B cell (primary cell): ENCODE measurements at regions not wholly inside any gene's neighbourhood (a gene's known extent, or its start where the extent isn't known, plus 50 kb on each side); places are given as distances from the start of the nearest gene placed in this dataset.

Experiments
- ATAC-seq: fragments of 200-7000 bp; cut with Tn5 transposase; one replicate; pipeline ENCODE4 v1.10.0; 2021; ENCODE audit warnings: low read depth, mild to moderate bottlenecking, moderate number of reproducible peaks, moderate library complexity
- CTCF ChIA-PET: fragments of 350-600 bp; sonication (Branson Sonifier 250); formaldehyde crosslinking; loops from one replicate; lab custom pipeline; 2021; ENCODE audit warnings: antibody characterized with exemption, inconsistent platforms; lab: Charles Lee
- POLR2A ChIA-PET: fragments of 350-600 bp; sonication (Branson Sonifier 250); formaldehyde crosslinking; loops from one replicate; lab custom pipeline; 2021; ENCODE audit warnings: antibody characterized with exemption; lab: Charles Lee
- DNase-seq: peaks from one replicate; pipeline ENCODE4 v3.0.0; 2013
- H2AFZ ChIP-seq: 2 replicates; pipeline ENCODE4 v1.6.1; 2012; ENCODE audit warnings: mild to moderate bottlenecking, low read depth, low read length; ENCODE audit not compliant: insufficient read depth, poor library complexity, severe bottlenecking
- H3K27ac ChIP-seq, 2 donors: 1 replicate in 1 of 2; 2 replicates in 1 of 2; pipeline ENCODE4 v1.5.1; 2012 to 2013; ENCODE audit warnings: low read length in 2 of 2, mild to moderate bottlenecking in 2 of 2, moderate library complexity in 1 of 2
- H3K27me3 ChIP-seq, 4 experiments: fragments of 200-600 bp in 1 of 4; sonication (generic) in 1 of 4; replicated peaks in 1 of 4; 1 replicate in 2 of 4; 2 replicates in 2 of 4; pipeline versions ENCODE4 v1.6.1 to v1.7.0; 2013 to 2016; ENCODE audit warnings: low read length in 3 of 4, mild to moderate bottlenecking in 2 of 4, mixed read lengths in 1 of 4, moderate library complexity in 1 of 4; ENCODE audit not compliant: insufficient read depth in 4 of 4, control insufficient read depth in 3 of 4; ENCODE audit errors: control extremely low read depth in 1 of 4
- H3K36me3 ChIP-seq, 2 experiments: replicated peaks in 1 of 2; 1 replicate in 1 of 2; 2 replicates in 1 of 2; pipeline versions ENCODE4 v1.6.1 to v1.7.1; 2013; ENCODE audit warnings: low read length in 1 of 2; ENCODE audit not compliant: insufficient read depth in 2 of 2, control insufficient read depth in 1 of 2; ENCODE audit errors: control extremely low read depth in 1 of 2, extremely low read depth in 1 of 2
- H3K4me1 ChIP-seq, 2 donors: fragments of 200-600 bp in 1 of 2; sonication (generic) in 1 of 2; 1 replicate in 1 of 2; 2 replicates in 1 of 2; pipeline versions ENCODE4 v1.5.1 to v1.6.1; 2013 to 2017; ENCODE audit warnings: low read length in 2 of 2; ENCODE audit not compliant: control insufficient read depth in 2 of 2, insufficient read depth in 2 of 2
- H3K4me2 ChIP-seq: replicated peaks from 2 replicates; pipeline ENCODE3; 2012; ENCODE audit warnings: mild to moderate bottlenecking, low read depth, low read length; ENCODE audit not compliant: poor library complexity, severe bottlenecking
- H3K4me3 ChIP-seq, 5 experiments: fragments of 200-600 bp in 1 of 5; sonication (generic) in 1 of 5; 1 replicate in 3 of 5; 2 replicates in 2 of 5; pipeline versions ENCODE4 v1.5.1 to v1.7.0; 2011 to 2016; ENCODE audit warnings: low read length in 4 of 5, mild to moderate bottlenecking in 4 of 5, low read depth in 2 of 5, control low read depth in 1 of 5, moderate library complexity in 1 of 5; ENCODE audit not compliant: insufficient read depth in 1 of 5; ENCODE audit errors: control extremely low read depth in 1 of 5, extremely low read depth in 1 of 5
- H3K79me2 ChIP-seq: fragments of 200-600 bp; sonication (generic); one replicate; pipeline ENCODE4 v1.6.0; 2016; ENCODE audit warnings: low read length; ENCODE audit not compliant: control insufficient read depth, insufficient read depth
- H3K9ac ChIP-seq: fragments of 200-600 bp; sonication (generic); 2 replicates; pipeline ENCODE4 v1.6.1; 2017; ENCODE audit warnings: mild to moderate bottlenecking, low read length, moderate library complexity
- H3K9me3 ChIP-seq, 3 donors: one replicate each; pipeline versions ENCODE4 v1.6.1 to v1.7.1; 2013; ENCODE audit warnings: low read length in 2 of 3; ENCODE audit not compliant: control insufficient read depth in 2 of 3, insufficient read depth in 1 of 3; ENCODE audit errors: control extremely low read depth in 1 of 3
- H4K20me1 ChIP-seq: 2 replicates; pipeline ENCODE4 v1.6.0; 2012; ENCODE audit warnings: mild to moderate bottlenecking, low read length; ENCODE audit not compliant: insufficient read depth, control insufficient read depth, poor library complexity, severe bottlenecking
- H3K27ac Mint-ChIP-seq: one replicate; pipeline ENCODE4 v1.8.0; 2021; ENCODE audit warnings: mixed read lengths
- H3K27me3 Mint-ChIP-seq: one replicate; pipeline ENCODE4 v1.8.0; 2021; ENCODE audit warnings: mixed read lengths
- H3K4me1 Mint-ChIP-seq: one replicate; pipeline ENCODE4 v1.8.0; 2021; ENCODE audit warnings: mixed read lengths
- H3K4me3 Mint-ChIP-seq: one replicate; pipeline ENCODE4 v1.8.0; 2021; ENCODE audit warnings: mixed read lengths
- H3K9me3 Mint-ChIP-seq: one replicate; pipeline ENCODE4 v1.8.0; 2022; ENCODE audit warnings: mixed read lengths; ENCODE audit not compliant: insufficient read depth
- CTCF ChIP-seq: fragments of 200-600 bp; IDR thresholded peaks from one replicate; pipeline ENCODE4 v1.8.0; 2022; ENCODE audit warnings: antibody characterized with exemption, mild to moderate bottlenecking
- EZH2 ChIP-seq: IDR thresholded peaks from 2 replicates; pipeline ENCODE4 v1.6.1; 2012; ENCODE audit warnings: borderline replicate concordance, low read depth, mild to moderate bottlenecking, moderate library complexity, low read length; ENCODE audit not compliant: insufficient read depth, poor library complexity, severe bottlenecking
- WGBS: methylation state at CpG from one replicate; pipeline ENCODE4 v1.1.5; 2013; ENCODE audit warnings: missing lambda C conversion rate; ENCODE audit not compliant: insufficient coverage; 5-methylcytosine and 5-hydroxymethylcytosine counted together
- intact Hi-C: fragments of 100-400 bp; cut with micrococcal nuclease; formaldehyde crosslinking; loops from one replicate; pipeline ENCODE4 v1.10.0; 2022

GRCh38 chr2:56680971-56681631 is 497.3 kb downstream of the CCDC85A start:
- Histone ChIP-seq H4K20me1 (no peaks in the 10 kb centered on the region), H3K9ac (no peak overlapping the region), H3K79me2 (no peaks in the 10 kb centered on the region), H3K27me3 (no peaks in the 10 kb centered on the region), H3K9me3 (no peaks in the 10 kb centered on the region), H3K4me1 (no peaks in the 10 kb centered on the region), H3K4me2 (no peak overlapping the region), H3K27ac (no peak overlapping the region), H2AFZ (no peak overlapping the region), H3K36me3 (no peaks in the 10 kb centered on the region), H3K4me3 (no peak overlapping the region)
- no peak for TF ChIP-seq EZH2
- no peak for TF ChIP-seq CTCF
- intact Hi-C loops: no loop called here
- Mint-ChIP-seq H3K4me3 (no peak overlapping the region), H3K9me3 (peaks cover 6% of the 10 kb centered on the region), H3K4me1 (no peaks in the 10 kb centered on the region), H3K27ac (no peak overlapping the region), H3K27me3 (no peaks in the 10 kb centered on the region)
- DNase-seq: no peak
- ATAC-seq: no peak
- ChIA-PET CTCF (no interaction called here), POLR2A (no interaction called here)
- no CpG with 5 or more reads among the region's 3 CpGs for WGBS

GRCh38 chr2:56681659-56682396 is 498.0 kb downstream of the CCDC85A start:
- no peaks in the 10 kb centered on the region for H3K4me1 Mint-ChIP-seq
- no peaks in the 10 kb centered on the region for H3K27me3 Mint-ChIP-seq
- ChIA-PET CTCF (no interaction called here), POLR2A (no interaction called here)
- no peaks in the 10 kb centered on the region for H3K79me2 ChIP-seq
- H3K4me1 ChIP-seq: no peaks in the 10 kb centered on the region
- H3K9me3 Mint-ChIP-seq: peaks cover 6% of the 10 kb centered on the region
- no peak overlapping the region for H3K9ac ChIP-seq
- no peaks in the 10 kb centered on the region for H3K36me3 ChIP-seq
- DNase-seq: no peak
- H3K27ac ChIP-seq: no peak overlapping the region
- ATAC-seq: no peak
- intact Hi-C loops: no loop called here
- H3K27me3 ChIP-seq: no peaks in the 10 kb centered on the region
- no peak overlapping the region for H3K4me3 Mint-ChIP-seq
- no CpG with 5 or more reads among the region's 5 CpGs for WGBS
- no peak for TF ChIP-seq CTCF
- TF ChIP-seq EZH2: no peak
- no peaks in the 10 kb centered on the region for H3K9me3 ChIP-seq
- no peak overlapping the region for H3K27ac Mint-ChIP-seq
- H2AFZ ChIP-seq: no peak overlapping the region
- H3K4me3 ChIP-seq: no peak overlapping the region
- no peak overlapping the region for H3K4me2 ChIP-seq
- no peaks in the 10 kb centered on the region for H4K20me1 ChIP-seq
